Effector memory CD4-positive, alpha-beta T cell (primary cell): ENCODE measurements at regions not wholly inside any gene's neighbourhood (a gene's known extent, or its start where the extent isn't known, plus 50 kb on each side); places are given as distances from the start of the nearest gene placed in this dataset.

ENCODE experiments used
- DNase-seq, 3 donors: peaks; one replicate each; pipeline ENCODE4 v3.0.0-alpha.2; 2020
- H3K27ac ChIP-seq: 2 replicates; pipeline ENCODE4 v1.7.0; 2013; ENCODE audit warnings: mild to moderate bottlenecking, low read length, moderate library complexity; ENCODE audit not compliant: insufficient read depth, poor library complexity, severe bottlenecking
- H3K27me3 ChIP-seq: replicated peaks from 2 replicates; pipeline ENCODE4 v1.7.0; 2013; ENCODE audit warnings: mild to moderate bottlenecking, low read length; ENCODE audit not compliant: insufficient read depth, control insufficient read depth, poor library complexity, severe bottlenecking
- H3K36me3 ChIP-seq: 2 replicates; pipeline ENCODE4 v1.7.0; 2013; ENCODE audit warnings: mild to moderate bottlenecking, low read length, moderate library complexity; ENCODE audit not compliant: control insufficient read depth, insufficient read depth
- H3K4me1 ChIP-seq: 2 replicates; pipeline ENCODE4 v1.7.0; 2013; ENCODE audit warnings: low read length, mild to moderate bottlenecking; ENCODE audit not compliant: control insufficient read depth, insufficient read depth, poor library complexity, severe bottlenecking
- H3K4me3 ChIP-seq: 2 replicates; pipeline ENCODE4 v1.7.0; 2013; ENCODE audit warnings: low read length, low read depth, mild to moderate bottlenecking; ENCODE audit not compliant: insufficient read depth, poor library complexity, severe bottlenecking
- H3K9me3 ChIP-seq: 2 replicates; pipeline ENCODE4 v1.7.0; 2013; ENCODE audit warnings: mild to moderate bottlenecking, low read length, moderate library complexity; ENCODE audit not compliant: control insufficient read depth

DNA sequence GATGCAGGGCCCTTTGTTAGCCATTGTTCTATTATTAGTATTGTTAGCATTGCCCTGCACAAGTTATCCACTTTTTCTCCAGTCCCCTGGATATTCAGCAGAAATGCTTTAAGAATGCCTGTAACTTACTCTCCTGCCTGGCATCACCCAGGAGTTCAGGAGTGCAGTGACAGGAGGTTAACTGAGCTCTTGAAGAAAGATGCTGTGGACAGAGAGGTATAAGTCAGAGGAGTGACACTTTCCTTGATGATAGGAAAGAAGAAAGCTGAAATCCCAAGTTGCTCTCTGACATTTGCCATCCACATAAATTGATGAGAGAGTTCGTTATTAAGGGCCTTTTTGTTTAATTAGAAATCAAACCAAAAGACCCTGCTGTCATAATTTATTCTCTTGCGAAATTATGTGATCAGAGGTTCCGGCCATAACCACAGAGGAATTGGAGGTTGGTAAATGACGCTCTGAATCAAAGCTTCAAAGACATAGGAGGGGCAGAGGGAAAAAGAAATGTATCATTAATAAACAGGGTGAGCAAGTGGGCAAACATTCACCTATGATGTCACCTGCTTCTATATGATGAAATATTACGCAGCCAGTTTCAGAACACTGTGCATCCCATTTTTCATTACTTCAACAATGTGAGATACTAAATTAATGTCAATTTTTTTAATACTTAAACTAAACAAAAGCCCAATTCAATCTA lies 230.2 kb upstream of the JADE1 start:
- Histone ChIP-seq H3K27ac (no peak overlapping the region), H3K9me3 (no peaks in the 10 kb centered on the region), H3K4me1 (no peaks in the 10 kb centered on the region), H3K4me3 (no peak overlapping the region), H3K27me3 (no peaks in the 10 kb centered on the region), H3K36me3 (no peaks in the 10 kb centered on the region)
- no peak for DNase-seq

DNA sequence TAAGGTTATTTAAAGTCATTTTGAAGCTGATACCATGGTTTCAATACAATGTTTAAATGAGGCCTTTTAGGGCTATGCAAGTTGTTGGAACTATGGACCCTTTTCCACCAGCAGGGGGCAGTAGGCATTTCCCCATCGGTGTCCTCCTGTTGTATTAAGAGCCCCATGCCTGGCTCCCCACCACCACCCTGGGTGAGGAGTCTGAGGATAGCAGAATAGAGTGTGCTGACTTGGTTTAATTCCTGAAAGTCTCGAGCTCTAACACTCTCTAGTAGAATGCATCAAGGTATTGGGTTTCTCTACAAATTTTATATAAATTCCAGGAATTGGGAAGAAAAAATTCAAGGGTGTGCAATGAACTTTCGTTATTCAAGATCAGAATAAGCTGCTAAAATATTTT lies 234.8 kb upstream of the JADE1 start:
- H3K9me3 ChIP-seq, result no peaks in the 10 kb centered on the region
- H3K36me3 ChIP-seq, result no peaks in the 10 kb centered on the region
- no peaks in the 10 kb centered on the region for H3K4me1 ChIP-seq
- H3K27ac ChIP-seq, result no peak overlapping the region
- H3K27me3 ChIP-seq, result no peaks in the 10 kb centered on the region
- no peak overlapping the region for H3K4me3 ChIP-seq
- DNase-seq, result peak in 2 of 3 donors; percentile 10 to 28

DNA sequence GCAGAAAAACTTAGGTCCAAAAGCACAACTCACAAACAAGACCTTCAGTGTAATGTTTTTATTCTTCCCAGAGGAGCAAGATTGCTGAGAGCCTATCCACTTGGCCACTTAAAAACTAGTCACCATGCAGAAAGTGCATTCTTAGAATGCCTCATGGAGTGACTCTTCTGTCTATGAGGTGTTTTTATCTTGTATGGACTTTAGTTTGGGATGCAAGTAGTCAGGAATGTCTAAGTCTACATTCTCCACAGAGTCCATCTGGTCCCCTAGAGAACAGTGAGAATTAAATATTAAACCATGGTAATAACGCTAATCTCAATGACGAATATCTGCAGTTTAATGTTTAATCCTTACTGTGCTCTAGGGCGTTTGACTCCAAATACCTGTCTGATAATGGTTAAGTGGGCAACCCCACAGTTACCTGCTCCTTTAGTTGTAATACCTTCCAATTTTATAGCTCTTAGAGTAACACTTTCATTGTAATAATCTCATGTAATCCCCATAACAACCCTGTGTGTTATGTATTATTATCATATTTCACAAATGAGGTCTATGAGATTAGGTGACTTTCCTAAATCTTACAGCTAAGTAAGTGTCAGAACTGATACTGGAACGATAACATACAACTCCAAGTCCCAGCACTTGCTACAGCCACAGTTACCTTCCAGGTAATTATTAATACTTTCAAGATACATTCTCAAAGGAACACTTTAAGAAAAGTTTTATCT lies 235.6 kb upstream of the JADE1 start:
- Histone ChIP-seq H3K36me3 (no peaks in the 10 kb centered on the region), H3K9me3 (no peaks in the 10 kb centered on the region), H3K4me1 (no peaks in the 10 kb centered on the region), H3K4me3 (no peak overlapping the region), H3K27me3 (no peaks in the 10 kb centered on the region), H3K27ac (no peak overlapping the region)
- DNase-seq, result no peak

DNA sequence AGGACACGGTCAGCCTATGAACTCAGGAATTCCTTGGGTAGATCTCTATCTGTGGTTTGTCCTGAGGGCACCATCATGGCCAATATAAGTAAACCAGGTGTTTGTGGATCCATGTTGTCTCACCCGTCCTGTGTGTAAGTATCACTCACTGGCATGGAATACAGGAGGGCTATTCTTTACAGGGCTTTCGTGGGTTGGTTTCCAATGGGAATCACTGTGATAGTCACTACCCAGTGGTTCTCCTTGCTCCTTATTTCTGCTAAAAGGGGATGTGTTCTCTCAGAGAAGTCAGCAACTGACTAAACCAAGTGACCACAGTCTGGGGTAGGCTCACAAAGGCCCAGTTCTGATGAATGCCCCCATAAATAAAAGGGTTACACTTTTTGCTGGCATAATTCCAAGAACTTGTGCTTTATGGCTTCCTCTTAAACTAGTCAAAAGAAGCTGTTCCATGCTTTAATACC lies 236.7 kb upstream of the JADE1 start:
- no peaks in the 10 kb centered on the region for H3K4me1 ChIP-seq

DNA sequence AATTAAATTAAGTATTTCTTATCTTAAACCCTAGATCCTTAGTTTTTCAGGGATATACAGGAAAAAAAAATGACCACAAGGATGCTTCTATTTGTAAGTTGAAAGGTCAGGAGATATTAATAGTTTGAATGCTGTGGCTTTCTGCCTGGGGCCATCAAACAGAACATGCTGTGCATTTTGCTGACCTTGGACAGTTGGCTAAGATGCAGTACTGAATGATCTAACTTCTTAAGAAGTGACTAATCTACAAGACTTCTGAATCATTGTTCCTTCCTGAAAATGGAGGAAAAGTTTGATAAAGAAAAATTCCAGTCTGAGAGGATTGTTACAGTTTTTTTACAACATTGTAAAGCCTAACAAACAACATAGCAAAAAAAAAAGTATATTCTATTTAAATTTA lies 237.8 kb upstream of the JADE1 start:
- H3K36me3 ChIP-seq, result no peaks in the 10 kb centered on the region
- no peak overlapping the region for H3K27ac ChIP-seq
- DNase-seq, result no peak
- H3K4me3 ChIP-seq, result no peak overlapping the region
- no peaks in the 10 kb centered on the region for H3K9me3 ChIP-seq
- H3K27me3 ChIP-seq, result no peaks in the 10 kb centered on the region
- H3K4me1 ChIP-seq, result no peaks in the 10 kb centered on the region

More for the DNA sequence above, 236.7 kb upstream of the JADE1 start:
- Histone ChIP-seq H3K27me3 (no peaks in the 10 kb centered on the region), H3K27ac (no peak overlapping the region), H3K36me3 (no peaks in the 10 kb centered on the region), H3K4me3 (no peak overlapping the region), H3K9me3 (no peaks in the 10 kb centered on the region)
- no peak for DNase-seq

DNA sequence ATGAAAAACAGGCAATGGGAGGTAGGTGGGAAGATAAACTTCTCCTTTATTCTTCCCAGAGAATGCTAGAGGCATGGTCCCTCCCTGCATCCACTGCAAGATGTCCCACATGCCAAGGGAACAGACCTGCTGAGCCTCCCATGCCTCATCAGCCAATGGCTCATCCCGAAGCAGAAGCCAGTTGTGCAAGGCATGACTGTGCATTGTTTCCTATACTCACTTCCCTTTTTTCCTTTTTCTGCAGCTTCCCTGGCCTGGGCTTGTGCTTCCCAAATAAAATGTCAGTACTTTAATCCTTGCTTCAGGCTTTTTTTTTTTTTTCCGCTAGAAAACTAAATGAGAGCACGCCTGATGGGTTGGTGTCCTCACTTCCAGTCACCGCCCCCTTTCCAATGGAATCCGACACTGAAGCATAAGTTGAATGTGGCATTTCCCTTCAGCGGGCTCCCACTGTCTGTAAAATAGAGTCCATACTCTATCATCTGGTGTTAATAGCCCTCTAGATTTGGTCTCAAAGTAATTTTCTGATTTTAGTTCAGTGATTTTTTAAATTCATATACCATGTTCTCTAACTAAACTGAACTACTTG lies 239.0 kb upstream of the JADE1 start:
- no peaks in the 10 kb centered on the region for H3K4me1 ChIP-seq
- H3K36me3 ChIP-seq, result no peaks in the 10 kb centered on the region
- H3K4me3 ChIP-seq, result no peak overlapping the region
- H3K27me3 ChIP-seq, result no peaks in the 10 kb centered on the region
- H3K27ac ChIP-seq, result no peak overlapping the region
- no peaks in the 10 kb centered on the region for H3K9me3 ChIP-seq
- no peak for DNase-seq

DNA sequence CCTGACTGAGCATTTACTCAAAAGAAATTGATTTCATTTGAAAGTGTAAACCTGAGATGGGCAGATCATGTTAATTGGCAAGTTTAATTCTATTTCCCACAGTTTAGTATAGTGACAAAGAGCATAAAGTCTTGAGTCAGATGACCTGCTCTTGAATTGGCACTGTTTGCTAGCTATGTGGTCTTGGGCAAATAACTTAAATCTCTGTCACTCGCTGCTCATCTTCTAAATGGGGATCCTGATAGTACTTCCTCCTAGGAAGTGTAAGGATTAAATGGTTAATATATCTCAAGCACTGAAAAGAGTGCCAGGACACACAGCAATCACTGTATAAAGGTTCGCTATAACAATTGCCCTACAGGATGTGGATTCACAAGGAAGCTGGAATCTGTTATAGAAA lies 242.8 kb upstream of the JADE1 start:
- H3K27me3 ChIP-seq, result no peaks in the 10 kb centered on the region
- no peaks in the 10 kb centered on the region for H3K9me3 ChIP-seq
- H3K36me3 ChIP-seq, result no peaks in the 10 kb centered on the region
- H3K4me3 ChIP-seq, result no peak overlapping the region
- H3K4me1 ChIP-seq, result no peaks in the 10 kb centered on the region
- no peak overlapping the region for H3K27ac ChIP-seq
- no peak for DNase-seq

DNA sequence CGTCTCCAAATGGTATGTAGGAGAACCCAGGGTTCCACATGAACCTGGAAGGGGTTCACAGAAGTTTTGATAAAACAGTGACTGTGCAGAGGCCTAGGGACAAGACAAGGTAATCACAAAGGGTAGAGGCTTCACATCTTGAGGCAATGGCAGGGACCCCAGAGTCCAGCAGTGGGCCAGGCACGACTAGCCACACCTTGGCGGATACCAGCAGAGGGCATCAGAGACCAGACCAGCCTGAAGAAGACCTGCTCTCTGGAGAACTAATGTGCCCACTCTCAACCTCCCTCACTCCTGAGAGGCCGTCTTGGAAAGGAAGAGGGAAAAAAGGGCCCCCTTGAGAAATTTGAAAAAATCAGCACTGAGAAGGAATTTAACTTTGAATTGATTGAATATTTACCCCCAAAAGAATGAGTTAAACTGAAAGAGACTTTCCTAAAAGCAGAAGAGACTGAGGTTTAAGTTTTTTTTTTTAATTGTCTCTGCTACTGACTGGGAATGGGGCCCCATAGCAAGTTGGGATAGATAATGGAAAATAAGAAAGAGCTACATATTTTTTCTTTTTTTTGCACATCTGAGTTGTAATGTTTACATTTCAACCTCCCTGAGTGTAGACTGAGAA lies 243.8 kb upstream of the JADE1 start:
- Histone ChIP-seq H3K4me3 (no peak overlapping the region), H3K9me3 (no peaks in the 10 kb centered on the region), H3K27ac (no peak overlapping the region), H3K27me3 (no peaks in the 10 kb centered on the region), H3K4me1 (no peaks in the 10 kb centered on the region), H3K36me3 (no peaks in the 10 kb centered on the region)
- no peak for DNase-seq

DNA sequence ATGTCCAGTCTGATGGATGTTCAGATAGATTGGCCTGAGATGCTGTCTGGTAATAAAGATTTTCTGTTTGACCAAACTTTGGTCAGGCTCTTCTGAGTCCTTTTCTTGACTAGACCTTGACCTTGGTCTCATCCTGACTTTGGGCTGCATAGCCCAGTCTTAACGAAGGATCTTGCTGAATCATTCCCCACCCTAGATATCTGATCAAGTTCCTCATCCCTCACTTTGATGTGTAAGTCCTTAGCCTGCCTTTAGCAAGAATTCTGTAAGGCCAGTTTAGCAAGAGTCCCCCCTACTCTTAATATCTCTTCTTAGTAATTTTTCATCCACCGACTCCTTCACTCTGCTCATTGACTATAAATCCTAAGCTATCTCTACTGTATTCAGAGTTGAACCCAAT lies 244.4 kb upstream of the JADE1 start:
- Histone ChIP-seq H3K9me3 (no peaks in the 10 kb centered on the region), H3K27me3 (no peaks in the 10 kb centered on the region), H3K27ac (no peak overlapping the region), H3K4me3 (no peak overlapping the region), H3K36me3 (no peaks in the 10 kb centered on the region), H3K4me1 (no peaks in the 10 kb centered on the region)
- no peak for DNase-seq
